LNCAP (cell line): ENCODE measurements at regions not wholly inside any gene's neighbourhood (a gene's known extent, or its start where the extent isn't known, plus 50 kb on each side); places are given as distances from the start of the nearest gene placed in this dataset.

Experiments
- TF ChIP-seq, protein P1 (sequence below): fragments of 450-650 bp; IDR thresholded peaks from 2 replicates; pipeline ENCODE4 v1.5.1; 2017; ENCODE audit warnings: mild to moderate bottlenecking

GRCh38 chr12:24125280-24125679 is 175.8 kb upstream of the SOX5 start:
- TF ChIP-seq, protein P1, sequence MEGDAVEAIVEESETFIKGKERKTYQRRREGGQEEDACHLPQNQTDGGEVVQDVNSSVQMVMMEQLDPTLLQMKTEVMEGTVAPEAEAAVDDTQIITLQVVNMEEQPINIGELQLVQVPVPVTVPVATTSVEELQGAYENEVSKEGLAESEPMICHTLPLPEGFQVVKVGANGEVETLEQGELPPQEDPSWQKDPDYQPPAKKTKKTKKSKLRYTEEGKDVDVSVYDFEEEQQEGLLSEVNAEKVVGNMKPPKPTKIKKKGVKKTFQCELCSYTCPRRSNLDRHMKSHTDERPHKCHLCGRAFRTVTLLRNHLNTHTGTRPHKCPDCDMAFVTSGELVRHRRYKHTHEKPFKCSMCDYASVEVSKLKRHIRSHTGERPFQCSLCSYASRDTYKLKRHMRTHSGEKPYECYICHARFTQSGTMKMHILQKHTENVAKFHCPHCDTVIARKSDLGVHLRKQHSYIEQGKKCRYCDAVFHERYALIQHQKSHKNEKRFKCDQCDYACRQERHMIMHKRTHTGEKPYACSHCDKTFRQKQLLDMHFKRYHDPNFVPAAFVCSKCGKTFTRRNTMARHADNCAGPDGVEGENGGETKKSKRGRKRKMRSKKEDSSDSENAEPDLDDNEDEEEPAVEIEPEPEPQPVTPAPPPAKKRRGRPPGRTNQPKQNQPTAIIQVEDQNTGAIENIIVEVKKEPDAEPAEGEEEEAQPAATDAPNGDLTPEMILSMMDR = no peak

- TF ChIP-seq, protein P1 = no peak
These were observed 172.4 kb upstream of the SOX5 start for GRCh38 chr12:24121911-24122310.

DNA sequence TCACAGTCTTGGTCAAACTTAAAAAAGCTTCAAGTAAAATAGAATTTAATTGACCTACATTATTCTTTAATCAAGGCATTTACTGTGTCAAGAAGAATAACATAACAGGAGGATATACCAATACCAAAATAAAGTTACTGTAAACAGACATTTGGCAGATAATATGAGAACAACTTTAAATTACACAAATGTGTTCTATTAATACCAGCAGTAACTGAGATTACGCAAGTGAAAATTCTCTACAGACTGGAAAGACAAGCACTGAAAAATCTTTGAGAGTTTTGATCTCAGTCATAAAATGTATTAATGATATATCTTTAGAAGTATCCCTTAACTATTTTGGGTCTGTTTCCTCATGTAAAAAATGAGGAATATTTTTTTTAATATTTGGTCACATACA is 169.2 kb upstream of the SOX5 start:
- TF ChIP-seq, protein P1 = no peak

GRCh38 chr12:24116548-24116947 is 167.1 kb upstream of the SOX5 start:
- TF ChIP-seq, protein P1 = no peak

GRCh38 chr12:24113701-24114100 is 164.2 kb upstream of the SOX5 start:
- TF ChIP-seq, protein P1 = no peak

GRCh38 chr12:24111616-24112015 is 162.1 kb upstream of the SOX5 start:
- TF ChIP-seq, protein P1 = no peak

DNA sequence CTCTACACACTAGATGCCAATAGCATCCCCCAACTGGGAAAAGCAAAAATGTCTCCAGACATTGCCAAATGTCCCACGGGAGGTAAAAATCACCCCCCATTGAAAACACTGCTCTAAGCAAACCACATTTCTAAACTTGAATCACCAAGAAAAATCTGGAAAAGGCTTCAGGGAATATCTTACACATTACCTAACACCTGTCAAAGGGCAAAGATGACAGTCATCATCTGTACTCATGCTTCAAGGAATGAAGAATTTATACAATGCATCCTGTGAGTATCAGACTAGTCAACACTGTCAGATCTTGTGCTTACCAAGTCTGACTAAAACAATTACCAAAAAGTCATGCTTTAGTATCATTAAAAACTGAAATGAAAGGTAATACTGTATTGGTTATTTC is 161.6 kb upstream of the SOX5 start:
- TF ChIP-seq, protein P1 = no peak

DNA sequence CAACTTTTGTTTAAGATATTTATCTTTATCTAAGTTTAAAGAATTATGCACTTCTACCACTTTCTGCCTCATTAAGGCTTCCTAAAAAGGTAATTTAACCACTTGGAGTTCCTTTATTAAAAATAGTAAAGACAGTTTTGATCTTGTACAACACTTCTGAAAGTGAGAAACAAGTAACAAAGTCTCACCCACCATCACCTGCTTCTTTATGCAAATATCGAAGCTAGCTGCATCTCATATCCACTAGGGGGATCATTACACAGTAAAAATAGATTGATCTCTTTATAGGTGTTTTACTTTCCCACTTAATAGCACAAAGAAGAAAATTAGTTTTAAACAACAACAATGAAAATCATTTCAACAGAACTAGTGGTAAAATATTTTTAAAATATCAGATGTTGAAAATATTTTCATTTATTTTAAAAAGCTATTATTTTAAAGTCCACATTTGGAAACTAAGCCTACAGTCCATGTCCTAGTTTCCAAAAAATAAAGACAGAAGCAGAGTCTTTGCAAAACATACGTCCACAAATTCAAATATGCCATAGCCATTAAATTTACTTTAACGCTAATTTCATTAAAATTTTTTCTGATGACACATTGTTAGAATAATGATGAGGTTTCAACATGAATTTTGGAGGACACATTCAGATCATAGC is 160.0 kb upstream of the SOX5 start:
- TF ChIP-seq, protein P1 = peak; percentile 51; the same call in 1 of the 2 replicates
